Stimulated activated CD8-positive, alpha-beta memory T cell treated with anti-CD3 and anti-CD28 coated beads, Interleukin-7, amount 100 ng/mL, for 48 hours (primary cell): ENCODE measurements at regions not wholly inside any gene's neighbourhood (a gene's known extent, or its start where the extent isn't known, plus 50 kb on each side); places are given as distances from the start of the nearest gene placed in this dataset.
"Not testable (repeated sequence)": the region's sequence is repeated elsewhere in the genome, so short reads cannot be mapped to it uniquely, and the experiment has no call there.

Experiments used
- DNase-seq, 2 donors: peaks; one replicate each; pipeline ENCODE4 v3.0.0-alpha.2; 2020; ENCODE audit warnings: low read depth in 1 of 2; ENCODE audit errors: extremely low read depth in 1 of 2

DNA sequence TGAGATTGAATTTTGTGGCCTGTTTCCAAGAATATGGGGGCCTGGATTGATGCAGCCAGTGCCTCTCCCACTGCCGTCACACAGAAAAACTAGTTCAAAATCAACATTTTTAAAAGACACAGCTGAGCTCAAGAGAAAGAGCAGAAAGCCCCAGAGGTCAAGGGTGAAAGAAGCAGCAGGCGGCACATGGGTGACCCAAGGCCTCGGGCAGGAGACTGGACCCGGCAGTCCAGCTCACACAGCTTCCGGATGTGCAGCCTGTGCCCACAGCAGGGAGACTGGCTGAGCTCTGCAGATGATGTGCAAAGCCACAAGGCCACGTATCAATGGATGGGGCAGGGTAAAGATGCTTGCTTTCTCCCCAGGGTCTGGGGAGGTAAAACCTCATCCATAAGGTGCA lies 50.4 kb upstream of the RNF32 start:
- DNase-seq, result no peak

DNA sequence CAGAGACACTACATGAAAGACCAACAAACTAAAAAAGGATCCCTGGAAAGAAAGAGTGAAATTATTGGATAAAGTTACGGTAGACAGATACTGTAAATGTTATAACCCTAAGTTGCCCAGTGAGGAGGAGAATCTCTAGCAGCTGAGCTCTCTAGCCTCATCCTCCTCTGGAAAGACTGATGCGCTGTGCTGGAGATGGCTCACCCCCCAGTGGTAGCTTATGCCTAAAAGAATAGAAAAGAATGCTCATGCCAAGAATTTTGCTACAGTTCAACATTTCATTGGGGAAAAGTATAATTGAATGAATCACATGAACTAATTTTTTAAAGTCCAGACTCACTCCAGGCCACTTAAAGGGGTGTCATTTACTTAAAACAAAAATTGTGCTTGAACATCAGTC lies 50.8 kb upstream of the RNF32 start:
- DNase-seq, result no peak

DNA sequence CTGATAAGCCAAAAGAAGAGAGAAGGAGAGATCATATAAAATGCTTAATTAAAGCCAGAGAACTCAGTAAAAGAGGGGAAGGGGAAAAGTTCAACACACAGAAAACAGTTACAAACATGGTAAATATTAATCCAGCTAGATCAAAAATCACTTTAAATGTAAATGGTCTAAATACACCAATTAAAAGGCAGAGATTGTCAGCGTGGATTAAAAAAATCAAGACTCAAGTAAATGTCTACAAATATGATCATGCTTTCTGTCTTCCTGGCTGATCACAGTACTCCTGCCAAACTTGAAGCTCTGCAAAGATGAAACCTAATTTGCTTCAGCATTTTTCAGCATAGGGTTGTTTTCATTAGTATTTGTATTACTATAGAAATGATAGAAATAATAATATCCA lies 54.6 kb upstream of the RNF32 start:
- no peak for DNase-seq

DNA sequence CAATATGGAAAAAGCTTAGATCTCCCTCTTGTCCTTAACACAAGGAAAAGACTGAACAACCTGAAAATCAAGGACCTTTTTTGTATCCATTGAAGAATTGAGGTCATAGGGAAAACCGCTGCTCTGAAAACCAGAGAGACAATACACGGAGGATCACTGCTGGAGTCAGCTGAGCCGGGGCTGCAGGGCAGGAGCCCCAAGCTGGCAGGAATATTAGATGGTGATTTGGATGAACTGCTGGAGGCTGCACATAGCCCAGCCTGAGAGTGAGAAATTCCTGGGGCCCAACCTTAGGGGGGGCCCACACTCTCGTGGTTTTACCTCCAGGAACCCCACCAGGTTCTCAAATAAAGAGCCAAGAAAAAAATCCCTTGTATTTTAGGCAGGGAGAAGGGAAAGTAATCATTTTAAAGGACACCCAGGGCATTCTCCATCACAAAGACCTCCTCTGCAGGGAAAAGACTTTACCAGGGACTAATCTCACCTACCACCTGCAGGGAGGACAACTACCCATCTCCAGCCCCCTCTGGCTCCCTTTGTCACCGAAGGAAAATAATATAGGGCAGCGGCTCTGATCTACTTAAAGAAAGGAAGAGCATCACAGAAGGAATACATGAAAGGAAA lies 55.4 kb upstream of the RNF32 start:
- DNase-seq, result no peak

DNA sequence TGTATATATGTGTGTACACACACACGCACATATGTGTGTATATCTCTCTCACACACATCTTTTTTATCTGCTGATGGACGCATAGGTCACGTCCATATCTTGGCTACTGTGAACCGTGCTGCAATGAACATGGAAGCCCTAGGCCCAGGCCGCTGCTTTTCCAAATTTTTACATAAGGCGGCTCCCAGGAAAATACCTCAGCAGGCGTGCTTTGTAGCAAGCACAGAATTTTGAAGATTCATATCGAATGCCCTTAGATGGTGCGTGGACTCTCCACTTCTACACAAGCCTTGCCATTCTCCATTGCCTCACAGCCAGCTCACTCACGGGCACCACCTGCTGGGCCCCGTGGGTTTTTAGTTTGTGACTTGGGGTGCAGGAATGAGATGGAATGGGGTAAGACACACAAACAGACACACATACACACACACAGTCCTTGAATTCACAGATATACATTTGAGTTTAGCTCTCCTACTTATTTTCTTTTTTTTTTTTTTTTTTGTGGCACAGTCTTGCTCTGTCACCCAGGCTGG lies 57.9 kb upstream of the RNF32 start:
- no peak for DNase-seq

DNA sequence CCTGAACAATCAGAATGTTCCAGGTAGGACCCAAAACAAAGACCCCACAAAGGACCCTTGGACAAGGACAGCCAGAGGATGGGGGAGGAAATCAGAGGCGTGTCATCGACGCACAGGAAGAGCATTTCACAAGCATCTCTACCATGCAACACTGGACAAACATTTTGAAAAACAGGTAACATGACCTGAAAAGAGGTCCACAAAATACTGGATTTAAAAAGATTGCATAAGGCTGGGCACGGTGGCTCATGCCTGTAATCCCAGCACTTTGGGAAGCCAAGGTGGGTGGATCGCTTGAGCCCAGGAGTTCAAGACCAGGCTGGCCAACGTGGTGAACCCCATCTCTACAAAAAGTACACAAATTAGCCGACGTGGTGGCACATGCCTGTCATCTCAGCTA lies 60.5 kb upstream of the RNF32 start:
- DNase-seq, result no peak

DNA sequence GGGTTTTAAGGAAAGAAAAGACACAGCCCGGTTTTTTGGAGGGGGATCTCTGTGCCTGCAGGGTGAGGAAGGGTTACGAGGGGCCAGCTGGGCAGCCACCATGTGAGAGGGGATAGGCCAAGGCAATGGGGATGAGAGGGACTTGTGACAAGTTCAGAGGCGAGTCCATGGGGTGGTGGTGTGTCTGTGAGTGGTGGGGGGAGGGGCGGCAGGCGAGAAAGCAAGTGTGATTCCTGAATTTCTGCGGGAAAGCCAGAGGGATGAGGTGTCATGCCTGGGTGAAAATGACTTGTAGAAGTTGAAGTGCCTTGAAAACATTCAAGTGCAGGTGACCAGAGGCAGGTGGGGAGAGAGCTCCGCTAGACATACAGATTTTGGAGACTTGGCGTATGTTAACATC lies 61.0 kb upstream of the RNF32 start:
- DNase-seq, result no peak

DNA sequence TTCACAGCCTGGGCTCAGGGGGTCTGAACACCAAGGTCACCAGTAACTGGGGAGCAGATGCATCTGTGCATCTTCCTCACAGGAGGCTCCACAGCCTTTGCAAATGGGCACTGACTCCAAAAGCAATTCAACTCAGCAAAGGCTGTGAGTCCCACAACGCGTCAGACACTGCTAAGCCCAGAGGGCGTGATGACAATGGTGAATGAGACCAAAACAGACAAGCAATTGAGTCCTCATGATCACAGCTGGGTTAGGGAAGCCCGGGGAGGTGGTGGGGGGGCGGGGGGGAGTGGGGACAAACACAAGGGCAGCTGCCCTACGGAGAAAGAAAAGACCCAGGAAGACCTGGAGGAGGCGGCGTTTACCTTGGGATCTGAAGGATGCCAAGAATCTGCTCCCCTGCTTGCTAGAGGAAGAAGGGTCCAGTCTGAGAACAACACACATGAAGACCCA lies 61.6 kb upstream of the RNF32 start:
- no peak for DNase-seq

DNA sequence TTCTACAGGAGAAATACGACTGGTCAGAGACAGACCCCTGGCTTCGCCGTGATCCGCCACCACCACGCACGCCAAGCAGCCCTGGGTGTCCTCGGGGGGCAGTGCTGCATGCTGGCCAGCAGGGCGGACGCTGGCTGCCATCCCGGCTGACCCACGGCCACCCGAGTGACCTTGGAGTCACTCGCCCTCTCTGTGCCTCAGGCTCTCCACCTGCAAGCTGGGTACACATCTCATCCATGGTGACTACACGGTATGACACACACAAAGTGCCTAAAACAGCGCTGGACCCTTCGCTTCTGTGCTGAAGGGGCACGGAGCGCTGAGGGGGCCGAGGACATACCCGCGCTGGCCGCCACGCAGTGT lies 62.0 kb upstream of the RNF32 start:
- DNase-seq, result no peak

DNA sequence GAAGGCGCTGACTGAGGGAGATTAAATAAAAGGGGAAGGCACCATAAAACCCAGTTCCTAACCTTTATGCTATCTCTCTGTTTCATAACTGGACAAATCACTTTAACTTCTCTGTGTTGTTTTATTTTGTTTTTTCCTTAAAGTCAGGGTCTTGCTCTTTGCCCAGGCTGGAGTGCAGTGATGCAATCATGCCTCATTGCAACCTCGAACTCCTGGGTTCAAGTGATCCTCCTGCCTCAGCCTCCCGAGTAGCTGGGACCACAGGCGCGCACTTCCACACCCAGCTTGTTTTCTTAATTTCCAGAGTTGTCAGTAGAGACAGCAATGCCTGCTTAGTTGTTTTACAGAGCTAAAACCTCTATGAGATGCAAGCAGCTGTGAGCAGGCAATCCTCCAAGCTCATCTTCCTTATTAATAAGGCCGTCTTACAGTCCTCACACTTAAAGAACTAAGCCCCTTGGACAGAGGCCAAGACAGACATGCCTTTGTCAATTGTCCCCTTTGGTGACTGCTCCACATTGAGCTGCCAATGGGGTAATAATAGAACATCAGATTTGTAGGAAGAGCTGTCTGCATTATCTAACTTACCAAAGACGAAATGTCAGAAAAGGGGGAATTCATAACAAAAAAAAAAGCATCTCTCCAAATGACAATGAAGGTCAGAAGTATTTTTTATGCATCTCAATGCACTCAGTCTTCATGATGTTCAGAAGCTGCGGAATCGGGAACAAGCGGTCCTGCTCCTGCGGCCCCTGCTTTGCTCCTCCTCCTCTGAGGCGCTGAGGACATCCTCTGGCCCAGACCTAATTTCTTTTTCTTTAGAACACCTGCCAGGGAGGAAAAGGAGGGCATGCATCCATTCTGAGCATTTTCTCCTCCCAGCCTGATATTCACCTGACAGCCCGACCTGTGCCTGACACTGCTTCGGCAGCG lies 62.7 kb upstream of the RNF32 start:
- DNase-seq, result no peak

DNA sequence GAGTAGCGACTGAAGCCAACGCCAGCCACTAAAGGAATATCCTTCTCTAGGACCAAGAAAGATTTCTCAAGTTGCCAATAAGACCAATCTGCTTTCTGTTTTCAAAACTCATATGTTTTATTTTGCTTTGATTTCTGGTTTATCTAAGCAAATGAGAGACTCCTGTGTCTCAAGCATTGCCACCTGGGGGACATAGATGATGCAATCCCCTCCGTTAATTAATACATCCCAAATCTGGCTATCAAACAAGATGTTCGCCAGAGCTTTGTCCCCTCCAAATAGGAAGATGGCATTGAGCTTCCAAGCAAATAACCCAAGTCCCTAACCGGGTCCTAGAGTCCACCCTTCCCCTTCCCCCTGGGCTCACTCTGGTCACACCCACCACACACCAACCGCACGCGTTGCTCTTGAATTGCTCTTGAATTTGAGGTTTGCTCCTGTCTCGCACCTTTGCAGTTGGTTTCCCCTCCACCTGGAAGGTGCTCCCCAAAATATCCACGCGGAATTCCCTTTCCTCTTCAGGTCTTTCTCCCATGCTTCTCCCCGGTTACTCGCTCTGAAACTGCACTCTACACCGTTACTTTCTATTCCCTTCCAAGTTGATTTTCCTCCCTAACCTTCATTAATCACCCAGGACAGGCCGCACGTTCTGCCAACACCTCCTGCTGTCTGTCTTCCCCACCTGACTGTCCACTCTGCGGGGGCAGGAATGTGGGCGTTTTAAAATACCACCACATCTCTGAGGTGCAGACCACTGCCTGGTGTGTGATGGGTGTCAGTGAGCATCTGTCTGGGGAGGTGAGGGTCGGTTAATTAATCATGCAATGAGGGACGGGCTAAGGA lies 64.1 kb upstream of the RNF32 start:
- DNase-seq, result no peak

DNA sequence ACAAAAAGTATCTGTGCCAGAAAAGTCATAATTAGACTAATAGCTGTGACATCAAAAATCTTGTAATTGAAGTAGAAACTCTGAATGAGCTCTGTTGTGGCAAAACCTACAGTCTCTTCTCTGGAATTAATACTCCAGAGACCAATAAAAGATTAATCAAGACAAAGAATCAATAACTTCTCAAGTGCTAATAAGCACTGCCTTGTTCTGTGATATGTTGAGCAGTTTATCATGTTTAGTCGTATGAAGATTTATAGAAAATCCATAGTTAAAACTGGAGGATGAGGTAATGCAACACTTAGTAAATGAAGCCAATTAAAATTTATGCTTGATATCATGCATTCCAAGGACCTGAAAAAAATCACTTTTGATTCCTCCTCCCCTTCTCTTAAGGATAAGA lies 72.3 kb upstream of the RNF32 start:
- DNase-seq, result no peak

DNA sequence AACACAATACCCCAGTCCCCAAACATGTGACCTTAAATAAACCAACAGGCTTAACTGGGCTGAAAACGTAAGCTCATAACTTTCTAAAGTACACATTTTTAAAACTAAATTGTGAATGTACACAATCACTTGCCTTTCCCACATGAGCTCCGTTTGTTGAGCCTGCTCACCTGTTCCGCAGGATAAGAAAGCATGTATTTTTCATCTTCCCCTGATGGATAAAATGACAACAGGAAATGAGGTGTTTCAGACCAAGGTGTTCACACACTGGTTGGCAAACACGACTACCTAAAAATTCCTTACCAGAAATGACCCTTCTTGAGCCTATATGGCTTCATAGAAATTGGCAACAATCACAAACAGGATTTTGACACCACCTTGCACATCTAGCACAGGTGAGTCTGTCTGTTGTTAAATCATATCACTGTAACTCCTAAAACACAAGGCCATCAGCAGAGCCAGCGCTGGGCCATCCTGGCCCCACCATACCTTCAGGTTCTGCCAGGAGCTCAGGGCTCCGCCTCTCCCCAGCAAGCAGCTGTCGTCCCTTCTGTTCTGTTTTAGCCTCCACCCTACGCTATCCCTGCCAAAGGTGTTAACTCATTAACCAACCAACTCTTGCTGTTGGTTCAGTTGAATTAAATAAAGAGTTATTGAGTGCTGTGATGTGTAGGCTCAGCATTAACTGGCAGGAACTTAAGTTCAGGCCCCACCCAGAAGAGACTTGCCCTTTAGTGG lies 73.6 kb upstream of the RNF32 start:
- no peak for DNase-seq

DNA sequence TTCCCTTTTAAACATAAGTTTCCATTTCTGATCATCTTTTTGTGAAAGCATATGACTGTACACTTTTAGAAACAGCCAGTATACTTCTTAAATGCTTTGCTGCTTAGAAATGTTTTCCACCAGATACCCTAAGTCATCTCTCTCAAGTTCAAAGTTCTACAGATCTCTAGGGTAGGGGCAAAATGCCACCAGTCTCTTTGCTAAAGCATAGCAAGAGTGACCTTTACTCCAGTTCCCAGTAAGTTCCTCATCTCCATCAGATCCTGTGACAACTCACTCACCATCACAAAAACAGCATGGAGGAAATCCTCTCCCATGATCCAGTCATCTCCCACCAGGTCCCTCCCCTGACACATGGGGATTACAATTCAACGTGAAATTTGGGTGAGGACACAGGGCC lies 75.6 kb upstream of the RNF32 start:
- not testable (repeated sequence) for DNase-seq

DNA sequence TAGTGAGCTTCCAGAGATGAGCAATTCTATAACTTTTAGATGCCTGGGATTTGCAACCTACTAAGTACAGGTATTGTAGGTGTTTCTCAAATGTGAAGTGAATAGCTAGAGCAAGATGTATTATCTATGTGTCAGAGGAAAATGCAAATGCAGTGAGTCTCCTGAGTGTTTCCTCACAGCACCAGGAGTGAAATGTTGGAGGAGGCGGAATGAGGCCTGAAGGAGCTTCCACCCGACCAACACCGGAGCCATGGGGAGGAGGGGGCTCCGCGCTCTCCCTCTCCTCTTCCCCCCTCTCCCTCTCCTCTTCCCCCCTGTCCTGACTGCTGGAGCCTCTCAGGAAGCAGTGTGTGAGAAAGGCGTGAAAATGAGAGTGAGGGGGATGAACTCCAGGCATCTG lies 79.9 kb upstream of the RNF32 start:
- DNase-seq, result no peak

DNA sequence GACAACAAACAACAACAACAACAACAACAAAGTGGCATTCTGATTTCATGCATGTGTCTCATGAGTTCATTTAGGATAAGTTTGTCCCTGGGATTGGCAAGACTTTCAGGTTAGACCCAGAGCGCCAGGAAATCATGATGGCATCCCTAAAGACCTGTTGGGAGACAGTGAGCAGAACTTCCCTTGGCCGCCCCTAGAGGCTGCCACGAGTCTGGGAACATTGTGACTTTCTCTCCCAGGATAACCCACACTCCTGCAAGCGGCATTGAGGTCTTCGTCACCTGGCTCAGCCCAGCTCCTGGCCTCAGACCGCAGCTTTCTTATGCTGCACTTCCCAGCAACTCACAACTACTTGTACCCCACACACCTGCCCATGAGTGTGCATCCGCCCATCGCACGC lies 80.5 kb upstream of the RNF32 start:
- no peak for DNase-seq

DNA sequence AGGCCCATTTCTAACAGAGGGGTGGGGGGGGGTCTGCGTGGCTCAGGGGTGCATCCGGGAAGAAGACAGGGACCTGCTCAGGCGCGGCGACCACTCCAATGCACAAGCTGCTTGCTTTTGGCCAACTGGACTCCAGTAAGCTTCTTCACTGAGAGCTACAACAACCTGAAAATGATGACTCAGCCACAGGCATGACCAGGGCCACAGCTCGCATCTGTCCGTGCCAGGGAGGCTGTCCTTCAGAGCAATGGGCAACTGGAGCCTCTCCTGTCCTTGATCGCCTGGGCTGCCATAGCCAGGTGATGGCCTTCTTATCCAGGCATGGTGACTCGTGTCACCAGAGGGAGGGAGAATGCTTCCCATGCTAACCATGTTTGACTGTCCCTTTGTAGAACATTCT lies 81.6 kb upstream of the RNF32 start:
- DNase-seq, result no peak

DNA sequence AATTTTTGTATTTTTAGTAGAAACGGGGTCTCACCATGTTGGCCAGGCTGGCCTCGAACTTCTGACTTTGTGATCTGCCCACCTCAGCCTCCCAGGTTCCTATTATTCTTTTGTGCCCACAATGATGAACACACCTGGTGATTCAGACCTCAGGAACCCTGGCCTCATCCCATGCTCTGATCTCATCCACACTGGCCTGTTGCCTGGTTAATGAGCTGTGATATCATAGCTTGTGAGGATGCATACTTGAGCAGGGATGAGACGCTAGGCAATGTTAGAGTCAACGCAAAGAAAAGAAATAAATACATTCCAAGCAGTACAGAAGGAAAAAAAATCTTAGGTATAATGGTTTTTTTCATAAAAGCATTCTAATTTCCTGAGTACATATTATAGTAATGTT lies 82.4 kb upstream of the RNF32 start:
- no peak for DNase-seq

DNA sequence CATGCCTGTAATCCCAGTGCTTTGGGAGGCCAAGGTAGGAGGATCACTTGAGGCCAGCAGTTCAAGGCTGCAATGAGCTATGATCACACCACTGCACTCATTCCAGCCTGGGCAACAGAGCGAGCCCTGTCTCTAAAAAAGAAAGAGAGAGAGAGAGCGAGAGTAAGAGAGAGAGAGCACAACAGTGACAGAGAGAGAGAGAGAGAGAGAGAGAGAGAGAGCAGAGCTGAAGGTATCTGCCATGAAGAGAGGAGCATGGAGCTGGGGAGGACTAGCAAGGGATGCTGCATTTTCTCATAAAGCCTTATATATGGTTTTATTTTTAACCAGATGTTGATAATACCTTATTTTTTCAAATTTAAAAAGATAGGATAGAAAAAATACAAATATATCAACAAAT lies 84.5 kb upstream of the RNF32 start:
- DNase-seq, result no peak

DNA sequence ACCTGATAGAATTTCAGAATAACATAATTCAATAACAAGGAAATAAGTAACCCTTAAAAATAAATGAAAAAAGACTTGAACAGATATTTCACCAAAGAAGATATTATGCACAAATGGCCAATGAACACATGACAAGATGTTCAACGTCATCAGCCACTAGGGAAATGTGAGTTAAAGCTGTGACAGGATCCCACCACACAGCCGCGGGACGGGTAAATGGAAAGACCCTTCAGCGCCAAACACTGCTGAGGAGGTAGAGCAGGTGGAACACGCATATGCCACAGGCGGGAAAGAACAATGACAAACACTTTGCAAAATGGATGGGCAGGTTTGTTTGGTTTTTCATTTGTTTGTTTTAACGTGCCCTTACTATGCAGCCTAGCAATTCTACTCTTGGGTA lies 86.1 kb upstream of the RNF32 start:
- no peak for DNase-seq

DNA sequence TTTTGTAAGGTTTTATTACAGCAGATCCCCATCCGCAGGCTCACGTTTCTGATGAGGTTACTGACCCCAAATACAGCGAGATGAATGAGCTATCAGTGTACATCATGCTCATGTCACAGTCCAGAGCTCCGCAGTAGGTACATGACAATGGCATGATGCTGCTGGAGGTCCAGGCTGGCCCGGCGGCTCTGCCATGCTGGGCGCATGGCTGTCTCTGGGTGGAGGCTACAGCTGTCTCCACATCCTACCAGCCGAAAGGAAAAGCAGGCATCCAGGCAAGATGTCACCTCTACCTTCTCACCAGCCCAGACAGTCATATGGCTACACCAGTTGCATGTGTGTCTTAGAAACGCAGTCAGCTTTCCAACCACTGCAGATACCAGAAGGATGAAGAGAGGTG lies 90.9 kb upstream of the RNF32 start:
- DNase-seq, result no peak
